CD4-positive, alpha-beta T cell treated with Interleukin-12 subunit alpha and Interleukin-12 subunit beta, for 1 hour (primary cell): ENCODE measurements at regions not wholly inside any gene's neighbourhood (a gene's known extent, or its start where the extent isn't known, plus 50 kb on each side); places are given as distances from the start of the nearest gene placed in this dataset.

Experiments
- DNase-seq: peaks from one replicate; pipeline ENCODE4 v3.0.0-alpha.2; 2020

GRCh38 chr6:113551168-113551567 lies 306.0 kb upstream of the MARCKS start:
- no peak for DNase-seq

GRCh38 chr6:113556775-113557174 lies 300.4 kb upstream of the MARCKS start:
- DNase-seq = no peak

GRCh38 chr6:113558431-113558830 lies 298.7 kb upstream of the MARCKS start:
- no peak for DNase-seq

GRCh38 chr6:113558966-113559365 lies 298.2 kb upstream of the MARCKS start:
- DNase-seq = no peak

GRCh38 chr6:113560376-113560775 lies 296.8 kb upstream of the MARCKS start:
- no peak for DNase-seq

GRCh38 chr6:113560908-113561307 lies 296.2 kb upstream of the MARCKS start:
- no peak for DNase-seq

- DNase-seq = no peak
These were observed 294.9 kb upstream of the MARCKS start for GRCh38 chr6:113562248-113562647.

GRCh38 chr6:113564371-113565171 lies 292.6 kb upstream of the MARCKS start:
- no peak for DNase-seq

- no peak for DNase-seq
These were observed 291.8 kb upstream of the MARCKS start for GRCh38 chr6:113565306-113565705.

GRCh38 chr6:113570161-113570560 lies 287.0 kb upstream of the MARCKS start:
- no peak for DNase-seq

- DNase-seq = no peak
These were observed 286.5 kb upstream of the MARCKS start for GRCh38 chr6:113570641-113571040.

- no peak for DNase-seq
These were observed 283.0 kb upstream of the MARCKS start for GRCh38 chr6:113574147-113574546.

- no peak for DNase-seq
These were observed 280.8 kb upstream of the MARCKS start for GRCh38 chr6:113576310-113576709.

GRCh38 chr6:113578691-113579090 lies 278.5 kb upstream of the MARCKS start:
- DNase-seq = no peak

GRCh38 chr6:113584767-113585166 lies 272.4 kb upstream of the MARCKS start:
- no peak for DNase-seq

- DNase-seq = no peak
These were observed 271.9 kb upstream of the MARCKS start for GRCh38 chr6:113585246-113585645.

GRCh38 chr6:113586413-113587077 lies 270.6 kb upstream of the MARCKS start:
- no peak for DNase-seq

GRCh38 chr6:113587078-113587699 lies 270.0 kb upstream of the MARCKS start:
- no peak for DNase-seq

GRCh38 chr6:113588646-113589045 lies 268.5 kb upstream of the MARCKS start:
- DNase-seq = no peak

GRCh38 chr6:113591896-113592827 lies 265.0 kb upstream of the MARCKS start:
- no peak for DNase-seq

GRCh38 chr6:113594726-113595125 lies 262.4 kb upstream of the MARCKS start:
- DNase-seq = no peak

GRCh38 chr6:113595911-113596376 lies 261.2 kb upstream of the MARCKS start:
- DNase-seq = no peak
